Peyer's patch (tissue), 4 donors: ENCODE measurements at regions not wholly inside any gene's neighbourhood (a gene's known extent, or its start where the extent isn't known, plus 50 kb on each side); places are given as distances from the start of the nearest gene placed in this dataset.
A peak's percentile ranks its signal among the peaks of the same experiment; 100 is the strongest.

Experiments used
- DNase-seq, 3 donors: peaks; one replicate each; pipeline ENCODE4 v3.0.0-alpha.2; 2017 to 2019
- H3K27ac ChIP-seq, 4 donors: fragments of 200-600 bp; sonication (generic); one replicate each; pipeline ENCODE4 v1.5.1; 2016 to 2019
- H3K27me3 ChIP-seq, 2 donors: fragments of 200-600 bp; sonication (generic); one replicate each; pipeline ENCODE4 v1.5.1; 2019
- H3K36me3 ChIP-seq, 3 donors: fragments of 200-600 bp; sonication (generic); one replicate each; pipeline ENCODE4 v1.5.1; 2016 to 2019
- H3K4me1 ChIP-seq, 4 donors: fragments of 200-600 bp; sonication (generic); one replicate each; pipeline ENCODE4 v1.5.1; 2016 to 2019
- H3K4me3 ChIP-seq, 4 donors: fragments of 200-600 bp; sonication (generic); 1 replicate in 3 of 4; 2 replicates in 1 of 4; pipeline ENCODE4 v1.5.1; 2016 to 2019; ENCODE audit warnings: mild to moderate bottlenecking in 1 of 4
- H3K9me3 ChIP-seq, 4 donors: fragments of 200-600 bp; sonication (generic); one replicate each; pipeline ENCODE4 v1.5.1; 2016 to 2019; ENCODE audit warnings: mild to moderate bottlenecking in 1 of 4
- CTCF ChIP-seq, 6 experiments: fragments of 450-650 bp in 4 of 6; fragments of 200-600 bp in 2 of 6; sonication (generic) in 1 of 6; IDR thresholded peaks; one replicate each; pipeline ENCODE4 v1.5.1; 2017 to 2019; ENCODE audit warnings: antibody characterized with exemption in 6 of 6, mild to moderate bottlenecking in 3 of 6, moderate library complexity in 1 of 6
- POLR2A ChIP-seq, 2 donors: fragments of 450-650 bp; IDR thresholded peaks; one replicate each; pipeline ENCODE4 v1.5.1; 2017; ENCODE audit warnings: antibody characterized with exemption in 2 of 2, mild to moderate bottlenecking in 2 of 2, moderate library complexity in 2 of 2

GRCh38 chr9:88726803-88727202 lies 191.8 kb downstream of the NXNL2 start:
- H3K4me1 ChIP-seq = no peaks in the 10 kb centered on the region
- TF ChIP-seq CTCF (IDR thresholded peaks at IDR 0.05) = no peak
- no peak for TF ChIP-seq POLR2A (IDR thresholded peaks at IDR 0.05)
- no peaks in the 10 kb centered on the region for H3K9me3 ChIP-seq
- H3K36me3 ChIP-seq = no peaks in the 10 kb centered on the region
- H3K27me3 ChIP-seq = no peaks in the 10 kb centered on the region
- H3K4me3 ChIP-seq = no peak overlapping the region
- H3K27ac ChIP-seq = no peak overlapping the region
- DNase-seq = no peak

GRCh38 chr9:88730780-88731179 lies 195.8 kb downstream of the NXNL2 start:
- no peak for DNase-seq
- no peak overlapping the region for H3K27ac ChIP-seq
- no peak overlapping the region for H3K4me3 ChIP-seq
- no peaks in the 10 kb centered on the region for H3K36me3 ChIP-seq
- TF ChIP-seq POLR2A (IDR thresholded peaks at IDR 0.05) (no peak), CTCF (IDR thresholded peaks at IDR 0.05) (no peak)
- H3K27me3 ChIP-seq = no peaks in the 10 kb centered on the region
- H3K4me1 ChIP-seq = no peaks in the 10 kb centered on the region
- no peaks in the 10 kb centered on the region for H3K9me3 ChIP-seq

GRCh38 chr9:88732128-88732527 lies 197.2 kb downstream of the NXNL2 start:
- TF ChIP-seq CTCF (IDR thresholded peaks at IDR 0.05) (no peak), POLR2A (IDR thresholded peaks at IDR 0.05) (no peak)
- H3K4me3 ChIP-seq = no peak overlapping the region
- H3K27me3 ChIP-seq = no peaks in the 10 kb centered on the region
- no peaks in the 10 kb centered on the region for H3K36me3 ChIP-seq
- H3K27ac ChIP-seq = peak overlapping the region in 1 of 4 donors; percentile 31
- H3K9me3 ChIP-seq = no peaks in the 10 kb centered on the region
- no peaks in the 10 kb centered on the region for H3K4me1 ChIP-seq
- no peak for DNase-seq

- no peaks in the 10 kb centered on the region for H3K27me3 ChIP-seq
- H3K36me3 ChIP-seq = no peaks in the 10 kb centered on the region
- H3K27ac ChIP-seq = no peak overlapping the region
- no peak for TF ChIP-seq CTCF (IDR thresholded peaks at IDR 0.05)
- no peak for TF ChIP-seq POLR2A (IDR thresholded peaks at IDR 0.05)
- H3K4me3 ChIP-seq = no peak overlapping the region
- DNase-seq = no peak
- no peaks in the 10 kb centered on the region for H3K9me3 ChIP-seq
- no peaks in the 10 kb centered on the region for H3K4me1 ChIP-seq
Measured at GRCh38 chr9:88733651-88734421, 198.9 kb downstream of the NXNL2 start.

GRCh38 chr9:88734527-88734926 lies 199.5 kb downstream of the NXNL2 start:
- no peak overlapping the region for H3K4me3 ChIP-seq
- H3K36me3 ChIP-seq = no peaks in the 10 kb centered on the region
- no peak for TF ChIP-seq POLR2A (IDR thresholded peaks at IDR 0.05)
- TF ChIP-seq CTCF (IDR thresholded peaks at IDR 0.05) = no peak
- H3K4me1 ChIP-seq = no peaks in the 10 kb centered on the region
- DNase-seq = no peak
- no peak overlapping the region for H3K27ac ChIP-seq
- H3K9me3 ChIP-seq = no peaks in the 10 kb centered on the region
- no peaks in the 10 kb centered on the region for H3K27me3 ChIP-seq
